GM18519 (cell line): ENCODE measurements at regions not wholly inside any gene's neighbourhood (a gene's known extent, or its start where the extent isn't known, plus 50 kb on each side); places are given as distances from the start of the nearest gene placed in this dataset.

Experiments
- ATAC-seq: cut with Tn5 transposase; IDR thresholded peaks from one replicate; pipeline ENCODE4 v1.9.1; 2021; ENCODE audit warnings: mild to moderate bottlenecking, moderate library complexity; ENCODE audit not compliant: unreplicated experiment, low FRiP score

DNA sequence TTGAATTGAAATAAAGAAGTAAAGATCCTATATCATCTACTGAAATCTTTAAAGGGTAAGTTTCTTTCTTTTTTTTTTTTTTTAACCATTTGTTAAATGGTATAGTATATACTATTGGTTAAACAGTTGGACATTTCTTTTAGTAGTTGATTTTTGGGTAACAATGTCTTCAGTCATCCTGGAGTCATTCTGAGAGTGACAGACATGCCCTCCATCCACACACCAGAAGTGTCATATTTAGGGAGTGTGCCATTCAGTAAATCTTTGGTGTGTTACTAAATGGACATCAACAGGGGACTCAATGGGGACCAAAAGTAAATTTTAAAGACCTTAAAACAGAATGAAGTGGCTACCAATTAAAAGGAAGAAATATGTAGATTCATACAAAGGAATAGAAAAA, 50.8 kb upstream of the SLC39A10 start:
- no peak for ATAC-seq

DNA sequence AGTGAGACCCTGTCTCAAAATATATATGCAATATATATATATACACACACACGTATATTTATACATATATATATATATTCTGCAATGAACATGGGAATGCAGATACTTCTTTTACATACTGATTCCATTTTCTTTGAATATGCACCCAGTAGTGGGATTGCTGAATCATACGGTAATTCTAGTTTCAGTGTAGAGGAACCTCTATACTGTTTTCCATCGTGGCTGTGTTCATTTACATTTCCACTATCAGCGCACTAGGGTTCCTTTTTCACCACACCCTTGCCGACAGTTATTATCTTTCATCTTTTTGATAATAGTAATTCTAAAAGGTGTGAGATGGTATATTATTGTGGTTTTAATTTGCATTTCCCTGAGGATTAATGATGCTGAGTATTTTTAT, 52.3 kb upstream of the SLC39A10 start:
- ATAC-seq, result no peak

DNA sequence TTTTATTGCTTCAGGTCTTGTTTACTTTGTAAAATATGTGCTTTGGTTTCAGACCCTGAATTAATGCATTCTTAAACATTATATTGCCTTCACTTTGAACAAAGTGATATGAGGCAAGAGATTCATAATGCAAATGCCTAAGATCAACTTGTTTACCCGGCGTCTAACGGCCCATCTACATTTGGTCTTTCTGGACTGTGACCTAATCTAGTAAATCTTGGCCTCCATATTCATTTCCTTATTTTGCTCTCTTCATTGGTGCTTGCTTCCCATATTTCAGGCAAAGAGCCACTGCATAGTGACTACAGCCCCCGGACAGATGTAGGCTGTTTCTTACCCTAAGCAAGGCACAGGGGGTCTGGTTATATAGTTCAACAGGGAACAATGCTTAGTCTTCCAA, 53.0 kb upstream of the SLC39A10 start:
- no peak for ATAC-seq

DNA sequence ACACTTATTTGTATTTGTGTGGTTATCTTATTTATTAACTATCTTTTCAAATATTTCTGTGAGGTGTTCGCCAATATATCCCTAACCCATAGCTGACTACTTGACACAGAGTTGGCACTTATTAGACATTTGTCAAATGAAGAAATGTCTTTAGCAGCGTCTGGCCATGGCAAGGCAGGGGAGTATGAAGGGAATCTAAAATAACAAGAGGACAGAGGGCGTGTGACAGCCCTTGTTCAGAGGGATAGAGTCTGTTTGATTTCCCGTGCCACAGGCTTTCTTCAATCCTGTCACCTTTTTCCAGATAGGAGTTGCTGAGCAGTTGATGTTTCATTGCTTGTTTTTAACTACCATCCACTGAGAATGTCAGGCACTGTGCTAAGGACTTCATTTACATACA, 53.6 kb upstream of the SLC39A10 start:
- no peak for ATAC-seq

DNA sequence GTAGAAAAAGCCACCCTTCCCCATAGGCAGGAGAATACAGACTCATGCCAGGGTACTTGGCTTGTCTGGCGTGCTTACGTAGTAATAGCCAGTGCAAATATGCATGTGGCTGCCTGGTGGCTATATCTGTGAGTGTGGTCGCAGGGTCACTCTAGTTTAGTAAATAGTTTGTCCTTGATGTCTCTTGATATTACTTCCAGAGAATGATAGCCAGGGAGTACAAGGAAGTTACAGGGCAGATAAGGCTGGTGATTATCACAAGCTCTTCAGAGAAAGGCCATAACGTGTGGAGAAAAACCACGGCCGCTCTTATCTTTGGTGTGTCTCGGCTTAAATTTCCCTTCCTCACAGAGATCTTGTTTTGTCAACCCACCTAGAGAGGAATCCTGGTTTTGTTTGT, 54.3 kb upstream of the SLC39A10 start:
- ATAC-seq, result no peak

DNA sequence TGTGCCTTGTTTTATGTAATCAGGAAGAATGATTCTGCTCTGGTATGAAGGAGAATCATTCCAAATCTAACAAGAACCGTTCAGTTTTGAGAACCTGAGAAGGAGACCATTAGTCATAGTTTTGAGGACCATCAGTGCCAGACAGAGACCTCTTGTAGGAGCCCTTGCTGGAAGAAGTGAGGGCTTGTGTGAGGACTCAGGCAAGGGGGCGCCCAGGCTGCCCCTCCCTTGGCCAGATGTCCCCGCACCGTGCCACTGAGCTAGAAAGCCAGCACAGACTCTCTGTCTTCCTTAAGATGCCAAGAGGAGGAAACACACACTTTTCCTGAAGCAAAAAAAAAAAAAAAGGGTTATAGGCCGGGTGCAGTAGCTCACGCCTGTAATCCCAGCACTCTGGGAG, 55.7 kb upstream of the SLC39A10 start:
- no peak for ATAC-seq

DNA sequence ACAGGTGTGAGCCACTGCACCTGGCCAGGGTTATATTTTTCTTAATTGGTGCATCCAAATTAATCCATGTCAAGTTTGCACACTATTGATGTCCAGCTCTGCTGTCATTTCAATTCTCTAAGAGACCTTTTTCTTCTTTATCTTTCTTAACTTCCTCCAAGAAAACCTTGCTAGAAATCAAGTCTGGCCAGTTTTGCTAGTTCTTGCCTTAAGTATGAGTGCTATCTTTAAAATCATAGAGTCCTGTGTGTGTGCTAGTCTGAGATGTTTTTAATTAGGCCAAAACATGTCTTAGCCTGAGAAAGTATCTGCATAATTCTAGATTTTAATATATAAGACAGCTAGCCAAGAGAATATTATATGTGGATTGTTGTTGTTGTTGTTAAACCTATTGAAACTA, 56.2 kb upstream of the SLC39A10 start:
- ATAC-seq, result no peak

DNA sequence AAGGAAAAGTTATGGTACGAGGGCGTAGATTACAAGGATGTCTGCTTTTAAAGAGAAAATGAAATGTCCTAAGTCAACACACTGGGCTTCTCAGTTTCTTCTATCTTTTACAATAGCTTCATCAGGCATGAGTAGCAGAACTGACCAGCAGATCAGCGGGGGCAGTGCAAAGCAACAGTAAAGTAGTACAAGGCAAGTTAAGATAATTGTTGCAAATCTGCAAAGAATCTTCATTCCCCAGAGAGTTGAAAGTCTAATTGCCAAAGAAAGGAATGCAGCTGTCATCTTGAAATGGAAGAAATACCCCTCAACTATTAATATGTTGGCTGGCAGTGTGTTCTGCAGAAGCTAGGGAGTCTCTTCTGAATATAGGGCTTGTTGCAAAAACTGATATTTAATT, 60.2 kb upstream of the SLC39A10 start:
- no peak for ATAC-seq

DNA sequence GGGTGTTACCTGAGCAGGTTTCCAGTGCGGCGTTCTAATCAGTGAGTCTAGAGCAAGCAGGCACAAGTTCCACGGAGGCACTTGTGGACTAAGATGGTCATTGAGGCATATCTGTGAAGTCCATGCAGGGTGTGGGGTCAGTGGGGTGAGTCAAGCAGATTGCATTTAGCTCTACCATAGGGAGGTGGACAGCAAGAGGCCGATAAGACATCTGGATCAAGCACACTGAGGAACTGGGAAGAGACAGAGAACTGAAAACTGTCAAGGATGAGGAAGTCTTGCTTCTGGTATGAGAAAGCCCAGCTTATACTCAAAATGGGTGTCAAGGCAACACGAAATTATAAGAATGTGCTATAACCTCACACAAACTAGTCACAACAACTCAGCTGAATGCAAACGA, 61.2 kb upstream of the SLC39A10 start:
- no peak for ATAC-seq

DNA sequence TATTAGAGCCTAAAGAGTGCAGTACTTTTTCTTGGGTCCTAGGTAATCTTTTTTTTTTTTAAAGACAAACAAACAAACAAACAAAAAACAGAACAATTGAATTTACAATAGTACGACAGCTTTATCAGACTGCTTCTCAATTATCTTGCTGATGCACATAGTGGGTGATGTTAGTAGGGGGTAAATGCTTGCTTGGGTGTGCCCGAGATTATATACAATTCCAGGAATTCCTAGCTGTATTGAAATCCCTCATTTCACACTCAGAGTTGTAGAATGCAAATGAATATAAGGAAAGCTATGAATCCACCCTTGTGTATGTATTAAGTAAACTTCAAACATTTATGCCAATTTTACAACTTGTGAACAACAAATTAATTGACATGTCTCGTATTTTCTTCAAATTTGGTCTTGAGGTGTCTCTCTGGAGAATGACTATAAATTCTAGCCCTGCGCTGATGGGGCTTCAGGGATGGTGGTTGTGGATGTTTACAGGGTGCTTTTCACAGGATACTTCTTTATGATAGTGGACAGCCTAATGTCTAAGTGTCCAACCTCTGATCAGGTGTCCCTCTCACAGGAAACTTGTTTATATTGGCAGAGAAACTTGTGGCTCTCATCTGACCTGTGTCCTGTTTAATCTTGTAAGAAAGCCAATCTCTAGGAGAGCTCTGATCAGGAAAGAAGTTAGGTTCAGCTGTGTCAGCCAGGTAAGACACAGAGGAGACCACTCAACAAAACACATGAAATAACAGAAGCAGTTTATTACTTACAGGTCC, 61.9 kb upstream of the SLC39A10 start:
- no peak for ATAC-seq

DNA sequence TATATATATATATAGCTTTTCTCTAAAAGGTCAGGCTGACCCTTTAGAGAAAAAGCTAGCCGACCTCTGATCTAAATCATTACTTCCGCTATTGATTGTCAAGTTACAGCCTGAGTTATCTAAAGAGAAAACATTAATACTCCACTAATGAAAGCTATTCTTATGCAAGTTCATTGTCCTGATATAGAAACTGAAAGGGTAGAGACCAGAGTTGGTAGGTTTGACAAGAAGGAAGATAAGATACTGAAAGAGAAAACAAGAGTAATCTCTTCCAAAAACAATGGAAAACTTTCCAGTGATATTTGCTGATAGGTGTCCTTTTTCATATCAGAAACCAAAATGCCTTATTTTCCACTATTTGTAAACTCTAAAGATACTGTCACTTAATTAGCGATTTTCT, 62.8 kb upstream of the SLC39A10 start:
- ATAC-seq, result no peak

DNA sequence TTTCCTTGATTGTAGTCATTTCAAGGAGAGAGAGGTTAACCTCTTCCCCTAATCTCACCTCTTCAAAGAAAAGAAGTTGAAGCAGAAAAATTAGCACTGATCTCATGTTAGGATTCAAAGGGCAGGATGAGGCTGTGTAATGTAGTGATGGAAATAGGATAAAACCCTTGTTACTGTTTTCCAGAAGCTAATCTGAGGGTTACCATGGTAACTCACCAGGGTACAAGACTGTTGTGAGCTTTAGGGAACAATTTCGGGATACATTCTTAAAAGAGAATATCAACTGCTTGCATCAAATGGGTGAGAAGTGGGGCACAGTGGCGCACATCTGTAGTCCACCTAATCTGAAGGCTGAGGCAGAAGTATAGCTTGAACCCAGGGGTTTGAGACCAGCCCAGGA, 64.9 kb upstream of the SLC39A10 start:
- ATAC-seq, result no peak

DNA sequence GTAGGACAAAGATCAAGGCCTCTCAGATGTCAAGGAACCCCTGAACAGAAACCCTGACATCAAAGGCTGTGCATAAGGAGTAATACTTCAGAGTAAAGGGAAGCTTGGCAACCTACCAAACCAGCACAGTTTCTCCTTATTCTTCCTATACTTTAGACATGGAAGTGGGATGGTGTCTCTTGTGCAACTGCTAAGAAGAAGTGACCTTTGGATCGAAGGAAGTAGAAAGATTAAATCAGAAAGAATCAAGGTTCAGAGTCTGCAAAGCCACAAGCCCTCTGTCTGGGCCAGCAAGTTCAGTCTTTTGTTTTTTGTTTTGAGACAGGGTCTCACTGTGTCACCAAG, 66.2 kb upstream of the SLC39A10 start:
- ATAC-seq, result no peak

DNA sequence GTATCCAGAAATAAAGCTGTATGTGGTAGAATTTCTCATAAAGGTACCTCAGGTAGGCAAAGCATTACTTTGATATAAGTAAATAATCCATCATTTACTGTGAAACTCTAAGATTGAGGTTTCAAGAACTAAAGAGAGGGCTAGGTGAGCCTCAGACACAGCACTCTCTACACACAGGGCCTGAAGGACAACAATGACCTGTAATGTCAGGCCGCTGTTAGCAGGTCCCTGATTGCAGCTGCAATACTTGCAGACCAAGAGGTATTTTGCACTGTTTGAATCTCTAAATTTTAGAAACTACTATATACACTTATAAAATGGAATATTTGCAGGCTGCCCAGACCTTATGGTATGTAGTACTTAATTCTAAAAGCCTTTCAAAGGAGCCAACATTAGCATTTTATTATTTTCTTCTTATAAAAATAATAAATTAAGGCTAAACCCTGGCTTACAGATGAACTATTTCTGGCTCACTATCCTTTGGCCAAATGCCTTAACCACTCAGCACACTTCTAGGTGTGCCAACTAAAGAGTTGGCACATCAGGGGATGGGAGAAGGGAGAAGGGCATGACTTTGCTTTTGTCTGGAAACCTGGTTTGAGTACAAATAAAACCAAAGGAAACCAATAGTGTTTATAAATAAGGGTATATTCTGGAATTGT, 66.7 kb upstream of the SLC39A10 start:
- ATAC-seq, result no peak

DNA sequence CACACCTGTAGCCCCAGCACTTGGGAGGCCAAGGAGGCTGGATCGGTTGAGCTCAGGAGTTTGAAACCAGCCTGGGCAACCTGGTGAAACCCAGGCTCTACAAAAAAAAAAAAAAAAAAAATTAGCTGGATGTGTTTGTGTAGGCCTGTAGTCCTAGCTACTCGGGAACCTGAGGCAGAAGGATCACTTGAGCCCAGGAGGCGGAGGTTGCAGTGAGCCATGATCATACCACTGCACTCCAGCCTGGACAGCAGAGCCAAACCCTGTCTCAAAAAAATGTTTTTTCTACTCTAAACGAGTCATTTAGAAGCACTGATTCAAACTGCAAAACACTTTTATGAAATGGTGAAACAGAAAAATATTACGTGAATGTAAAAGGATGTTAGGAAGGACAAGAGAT, 69.1 kb upstream of the SLC39A10 start:
- no peak for ATAC-seq

DNA sequence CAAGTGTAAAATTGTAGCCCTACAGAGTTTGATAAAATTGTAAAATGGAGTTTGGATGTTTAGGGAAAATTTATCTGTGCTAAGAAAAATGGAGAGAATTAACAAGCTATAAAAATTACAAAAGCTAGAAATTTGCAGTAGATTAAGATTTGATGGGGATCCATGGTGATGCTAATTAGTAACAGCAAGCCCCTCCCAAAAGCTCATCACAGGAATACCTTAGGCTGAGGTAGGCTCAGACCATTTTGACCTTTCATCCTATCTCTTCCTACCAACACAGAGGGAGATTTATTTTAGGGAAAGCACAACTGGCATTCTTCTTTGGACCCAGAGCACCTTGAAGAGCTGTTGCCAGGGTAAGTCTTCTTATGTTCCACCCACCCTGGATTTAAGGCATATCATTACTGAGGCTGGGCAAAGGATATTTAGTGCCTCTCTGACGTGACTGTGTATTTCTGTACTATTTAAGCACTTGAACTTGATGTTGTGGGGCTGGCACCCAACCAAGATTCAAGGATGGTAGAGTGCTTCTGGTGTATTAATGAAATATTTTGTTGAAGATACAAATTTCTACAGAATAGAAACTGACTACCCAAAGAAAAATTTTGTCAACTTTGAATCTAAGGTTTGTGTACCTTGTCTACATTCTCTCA, 70.8 kb upstream of the SLC39A10 start:
- ATAC-seq, result no peak

DNA sequence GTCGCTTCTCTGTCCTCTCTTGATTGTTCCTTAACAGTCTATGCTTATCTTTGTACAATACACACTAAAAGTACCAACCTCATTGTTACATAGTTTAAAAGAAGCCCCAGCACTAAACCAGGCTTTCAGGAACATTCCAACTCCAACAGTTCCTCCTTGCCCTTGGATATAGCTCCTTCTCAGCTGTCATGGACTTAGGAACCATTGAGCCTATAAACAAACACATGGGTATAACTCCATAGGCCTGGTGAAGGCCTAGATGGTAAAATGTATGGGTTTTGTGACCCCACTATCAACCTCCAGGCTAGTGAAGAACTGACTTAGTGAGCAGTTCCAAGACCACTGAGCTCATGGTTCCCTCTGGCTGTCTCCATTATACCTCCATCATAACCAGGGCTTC, 74.8 kb upstream of the SLC39A10 start:
- ATAC-seq, result no peak

DNA sequence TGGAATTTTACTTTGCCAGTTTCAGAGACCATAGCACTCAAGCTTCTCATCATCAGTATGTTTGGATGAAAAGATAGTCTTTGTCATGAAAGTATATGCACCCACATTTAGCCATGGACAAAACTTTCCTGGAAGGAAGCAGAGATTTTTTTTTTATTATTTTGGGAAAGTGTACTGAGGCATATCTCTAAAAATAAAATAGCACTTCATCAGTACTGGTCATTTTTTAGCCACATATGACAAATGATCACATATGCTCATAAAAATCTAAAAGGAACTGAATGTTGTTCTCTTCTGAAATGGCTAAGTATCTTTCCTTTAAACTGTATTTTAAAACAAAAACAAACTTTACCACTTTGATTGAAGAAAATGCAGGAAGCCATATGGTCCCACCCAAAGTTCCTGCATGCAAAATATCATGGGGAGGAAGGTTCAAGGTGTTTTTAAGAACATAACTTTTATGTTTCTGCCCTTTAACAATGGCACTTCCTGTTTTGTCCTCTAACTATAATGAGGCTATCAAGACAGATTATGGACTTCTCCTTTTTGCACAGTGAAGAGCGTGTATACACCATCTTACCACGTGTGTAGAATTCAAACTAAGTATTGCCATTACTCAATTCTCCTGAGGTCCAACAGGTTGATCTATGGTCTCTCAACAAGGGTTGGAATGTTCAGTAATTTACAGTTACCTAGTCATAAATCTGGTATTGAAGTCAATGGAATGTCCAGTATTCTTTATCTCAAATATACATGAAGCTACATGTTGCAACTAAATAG, 77.1 kb upstream of the SLC39A10 start:
- ATAC-seq, result peak; percentile 64

DNA sequence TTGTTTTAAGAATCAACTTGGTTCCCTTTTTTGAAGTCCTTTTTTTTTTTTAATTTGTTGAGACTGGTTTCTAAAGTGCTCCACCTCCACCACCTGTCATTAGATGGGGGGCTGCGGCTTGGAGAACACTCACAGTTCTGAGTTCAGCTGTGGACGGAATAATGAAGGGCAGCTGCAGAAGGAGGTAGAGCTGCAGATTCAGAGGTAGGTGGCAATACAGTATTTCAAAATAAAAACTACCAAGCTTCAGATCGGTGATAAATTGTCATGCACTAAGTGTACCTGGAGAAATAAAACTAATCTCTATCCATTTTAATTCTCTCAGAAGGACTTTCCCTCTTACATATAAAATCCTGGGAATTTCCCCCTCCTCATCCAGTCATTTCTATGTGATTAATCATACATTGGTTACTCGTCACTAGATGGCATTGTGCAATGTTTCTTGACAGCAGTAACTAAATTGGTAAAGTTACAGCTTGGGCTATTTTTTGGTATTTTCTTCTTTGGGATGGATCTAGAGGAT, 81.1 kb upstream of the SLC39A10 start:
- ATAC-seq, result peak; percentile 53

DNA sequence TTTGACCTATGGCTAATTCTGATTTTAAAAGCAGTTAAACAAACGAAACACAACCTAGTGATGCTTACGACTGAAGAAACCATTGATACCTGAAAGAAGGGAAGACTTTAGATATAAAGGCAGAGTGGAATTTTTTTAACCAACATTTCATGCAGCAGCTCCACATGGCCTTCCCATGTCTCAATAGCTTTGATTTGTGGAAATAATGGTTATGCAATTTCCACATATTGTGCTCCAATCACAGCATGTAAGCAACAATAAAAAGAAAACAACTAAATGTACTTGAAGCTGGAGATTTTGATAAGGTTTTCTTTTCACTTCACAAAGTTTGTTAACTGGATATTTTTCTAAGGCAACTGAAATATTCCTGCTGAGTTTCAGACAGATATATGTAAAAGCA, 82.0 kb upstream of the SLC39A10 start:
- ATAC-seq, result no peak

DNA sequence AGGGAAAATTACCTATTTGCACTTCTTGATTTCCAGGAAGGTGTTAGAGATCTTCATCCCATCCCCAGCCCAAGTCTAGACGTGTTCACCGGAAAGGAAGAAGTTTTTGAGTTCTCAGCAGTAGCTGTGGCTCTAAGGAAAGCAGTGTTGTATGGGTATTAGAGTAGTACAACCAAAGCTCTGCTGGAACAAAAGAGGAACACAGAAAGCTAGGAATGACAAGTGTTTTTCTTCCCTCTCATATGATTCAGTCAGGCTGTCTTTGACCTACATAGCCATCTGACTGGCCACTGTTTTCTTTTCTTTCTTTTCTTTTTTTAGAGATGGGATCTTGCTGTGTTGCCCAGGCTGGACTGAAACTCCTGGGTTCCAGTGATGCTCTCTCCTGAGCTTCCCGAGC, 82.7 kb upstream of the SLC39A10 start:
- ATAC-seq, result no peak
